ENCODE measurements at regions not wholly inside any gene's neighbourhood (a gene's known extent, or its start where the extent isn't known, plus 50 kb on each side); places are given as distances from the start of the nearest gene placed in this dataset.
"Not testable (repeated sequence)": the region's sequence is repeated elsewhere in the genome, so short reads cannot be mapped to it uniquely, and the experiment has no call there.

- no peak for DNase-seq (ENCODE audit: low read depth in 4 of 6, low spot score in 6 of 6)
- no peaks in the 10 kb centered on the region for H3K27me3 ChIP-seq (ENCODE audit: control insufficient read depth, insufficient read depth, low read length)
- WGBS (ENCODE audit: insufficient coverage) = no CpG with 5 or more reads among the region's 3 CpGs
- H3K36me3 ChIP-seq (ENCODE audit: control insufficient read depth, insufficient read depth, low read length) = no peaks in the 10 kb centered on the region
- H3K4me3 ChIP-seq (ENCODE audit: low read depth, low read length) = no peak overlapping the region
- peaks cover 5% of the 10 kb centered on the region for H3K4me1 ChIP-seq (ENCODE audit: control insufficient read depth, insufficient read depth, low read length)
- peak overlapping the region; percentile 13 for H3K27ac ChIP-seq (ENCODE audit: low read depth, low read length)
- H3K9me3 ChIP-seq (ENCODE audit: control insufficient read depth, insufficient read depth, low read length) = no peaks in the 10 kb centered on the region
These were observed 87.9 kb upstream of the FHL2 start for GRCh38 chr2:105486762-105487141.

DNA sequence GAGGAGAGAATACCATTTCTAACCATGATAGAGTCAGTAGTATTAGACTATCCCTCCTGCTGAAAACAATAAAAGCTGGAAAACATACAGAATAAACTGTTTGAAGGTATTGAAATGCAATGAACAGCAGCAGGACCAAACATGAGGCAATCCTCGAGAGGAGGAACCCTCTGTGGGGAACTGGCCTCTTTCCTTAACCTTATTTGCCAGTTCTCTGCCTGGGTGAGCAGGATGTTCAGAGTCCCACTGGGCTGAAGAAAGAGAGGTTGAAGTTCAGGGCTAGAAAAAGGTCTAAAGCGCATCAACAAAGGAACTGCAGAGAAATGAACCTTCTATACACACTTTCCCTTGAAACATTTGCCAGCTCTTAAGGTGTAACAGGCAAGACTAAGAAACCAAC is 79.8 kb upstream of the FHL2 start:
- no peak overlapping the region for H3K27ac ChIP-seq (ENCODE audit: low read depth, low read length)
- DNase-seq (ENCODE audit: low read depth in 4 of 6, low spot score in 6 of 6) = peak in 1 of 6 donors; percentile 35
- no peaks in the 10 kb centered on the region for H3K4me1 ChIP-seq (ENCODE audit: control insufficient read depth, insufficient read depth, low read length)
- H3K9me3 ChIP-seq (ENCODE audit: control insufficient read depth, insufficient read depth, low read length) = peaks cover 2% of the 10 kb centered on the region
- no peaks in the 10 kb centered on the region for H3K27me3 ChIP-seq (ENCODE audit: control insufficient read depth, insufficient read depth, low read length)
- no peak overlapping the region for H3K4me3 ChIP-seq (ENCODE audit: low read depth, low read length)
- WGBS (ENCODE audit: insufficient coverage) = 14% methylated on average over 1 of the region's 2 CpGs
- H3K36me3 ChIP-seq (ENCODE audit: control insufficient read depth, insufficient read depth, low read length) = no peaks in the 10 kb centered on the region

DNA sequence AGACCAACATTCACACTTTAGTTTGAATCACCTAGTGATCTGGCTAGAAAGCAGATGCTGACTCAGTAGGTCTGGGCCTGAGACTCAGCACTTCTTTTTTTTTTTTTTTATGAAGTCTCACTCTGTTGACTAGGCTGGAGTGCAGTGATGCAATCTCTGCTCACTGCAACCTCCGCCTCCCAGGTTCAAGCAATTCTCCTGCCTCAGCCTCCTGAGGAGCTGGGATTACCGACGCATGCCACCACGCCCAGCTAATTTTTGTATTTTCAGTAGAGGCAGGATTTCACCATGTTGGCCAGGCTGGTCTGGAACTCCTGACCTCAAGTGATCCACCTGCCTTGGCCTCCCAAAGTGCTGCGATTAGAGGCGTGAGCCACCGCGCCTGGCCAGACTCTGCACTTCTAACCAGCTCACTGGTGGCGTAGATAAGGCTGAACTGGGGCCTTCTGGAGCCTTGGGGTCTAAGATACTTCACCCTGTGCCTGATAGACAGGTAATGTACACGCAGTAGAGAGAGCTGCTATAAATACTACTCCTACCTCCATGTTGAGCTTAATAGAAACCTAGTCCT is 78.3 kb upstream of the FHL2 start:
- not testable (repeated sequence) for H3K27ac ChIP-seq (ENCODE audit: low read depth, low read length); DNase-seq (ENCODE audit: low read depth in 4 of 6, low spot score in 6 of 6); H3K4me3 ChIP-seq (ENCODE audit: low read depth, low read length); H3K4me1 ChIP-seq (ENCODE audit: control insufficient read depth, insufficient read depth, low read length); H3K36me3 ChIP-seq (ENCODE audit: control insufficient read depth, insufficient read depth, low read length); H3K9me3 ChIP-seq (ENCODE audit: control insufficient read depth, insufficient read depth, low read length); H3K27me3 ChIP-seq (ENCODE audit: control insufficient read depth, insufficient read depth, low read length)
- WGBS (ENCODE audit: insufficient coverage) = 92% methylated on average over 8 of the region's 10 CpGs

DNA sequence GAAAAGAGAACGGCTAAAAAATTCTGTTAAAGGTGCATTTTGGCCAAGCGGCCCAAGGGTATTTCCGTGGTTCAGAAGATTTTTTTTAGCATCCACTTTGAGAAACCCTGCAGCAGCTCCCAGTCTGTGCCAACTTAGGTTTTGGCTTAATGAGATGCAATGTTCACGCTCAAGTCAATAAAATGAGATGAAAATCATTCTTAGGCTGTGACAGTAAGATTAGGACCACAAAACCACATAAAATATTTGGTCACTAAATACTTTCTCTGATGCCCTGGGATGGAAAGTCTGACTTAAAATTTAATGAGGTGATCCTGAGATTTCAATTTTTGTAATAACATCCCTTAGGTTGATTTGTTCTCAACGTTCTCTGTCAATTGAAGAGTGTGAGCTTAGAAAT is 74.2 kb upstream of the FHL2 start:
- Histone ChIP-seq H3K27me3 (ENCODE audit: control insufficient read depth, insufficient read depth, low read length) (no peaks in the 10 kb centered on the region), H3K4me1 (ENCODE audit: control insufficient read depth, insufficient read depth, low read length) (no peaks in the 10 kb centered on the region), H3K4me3 (ENCODE audit: low read depth, low read length) (no peak overlapping the region), H3K36me3 (ENCODE audit: control insufficient read depth, insufficient read depth, low read length) (no peaks in the 10 kb centered on the region), H3K27ac (ENCODE audit: low read depth, low read length) (no peak overlapping the region), H3K9me3 (ENCODE audit: control insufficient read depth, insufficient read depth, low read length) (no peaks in the 10 kb centered on the region)
- no peak for DNase-seq (ENCODE audit: low read depth in 4 of 6, low spot score in 6 of 6)
- 86% methylated on average over 4 of the region's 5 CpGs for WGBS (ENCODE audit: insufficient coverage)

GRCh38 chr2:105470979-105471378 is 72.1 kb upstream of the FHL2 start:
- Histone ChIP-seq H3K4me3 (ENCODE audit: low read depth, low read length) (no peak overlapping the region), H3K27me3 (ENCODE audit: control insufficient read depth, insufficient read depth, low read length) (no peaks in the 10 kb centered on the region), H3K4me1 (ENCODE audit: control insufficient read depth, insufficient read depth, low read length) (no peaks in the 10 kb centered on the region), H3K27ac (ENCODE audit: low read depth, low read length) (no peak overlapping the region), H3K9me3 (ENCODE audit: control insufficient read depth, insufficient read depth, low read length) (no peaks in the 10 kb centered on the region), H3K36me3 (ENCODE audit: control insufficient read depth, insufficient read depth, low read length) (no peaks in the 10 kb centered on the region)
- WGBS (ENCODE audit: insufficient coverage) = 41% methylated on average over 5 of the region's 5 CpGs
- DNase-seq (ENCODE audit: low read depth in 4 of 6, low spot score in 6 of 6) = peak in 1 of 6 donors; percentile 24

GRCh38 chr2:105469781-105470180 is 70.9 kb upstream of the FHL2 start:
- H3K27me3 ChIP-seq (ENCODE audit: control insufficient read depth, insufficient read depth, low read length) = no peaks in the 10 kb centered on the region
- H3K36me3 ChIP-seq (ENCODE audit: control insufficient read depth, insufficient read depth, low read length) = no peaks in the 10 kb centered on the region
- H3K4me3 ChIP-seq (ENCODE audit: low read depth, low read length) = no peak overlapping the region
- DNase-seq (ENCODE audit: low read depth in 4 of 6, low spot score in 6 of 6) = no peak
- WGBS (ENCODE audit: insufficient coverage) = 94% methylated on average over 8 of the region's 8 CpGs
- H3K27ac ChIP-seq (ENCODE audit: low read depth, low read length) = no peak overlapping the region
- no peaks in the 10 kb centered on the region for H3K9me3 ChIP-seq (ENCODE audit: control insufficient read depth, insufficient read depth, low read length)
- no peaks in the 10 kb centered on the region for H3K4me1 ChIP-seq (ENCODE audit: control insufficient read depth, insufficient read depth, low read length)

DNA sequence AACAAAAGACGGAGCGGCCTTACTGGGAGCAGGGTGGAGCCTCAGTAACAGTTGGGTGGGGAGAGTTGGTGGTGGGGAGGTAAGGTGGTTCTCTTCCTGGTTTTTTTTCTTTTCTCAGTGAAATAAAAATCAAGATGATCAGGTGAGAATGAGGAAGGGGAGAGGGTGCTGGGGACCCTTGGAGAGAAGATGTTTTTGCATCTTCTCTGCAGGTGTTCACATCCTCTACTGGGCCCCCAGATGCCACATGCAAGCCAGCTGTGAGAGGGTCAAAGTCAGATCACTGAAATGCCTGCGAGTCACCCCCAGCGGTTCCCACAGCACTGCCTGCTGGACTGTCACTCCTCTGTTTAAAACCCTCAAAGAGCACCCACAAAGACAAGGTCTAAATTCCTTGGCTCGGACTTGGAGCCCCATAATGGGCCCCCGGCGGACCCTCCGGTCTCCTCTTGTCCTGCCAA is 69.8 kb upstream of the FHL2 start:
- Histone ChIP-seq H3K36me3 (ENCODE audit: control insufficient read depth, insufficient read depth, low read length) (no peaks in the 10 kb centered on the region), H3K27ac (ENCODE audit: low read depth, low read length) (no peak overlapping the region), H3K9me3 (ENCODE audit: control insufficient read depth, insufficient read depth, low read length) (no peaks in the 10 kb centered on the region), H3K4me1 (ENCODE audit: control insufficient read depth, insufficient read depth, low read length) (no peaks in the 10 kb centered on the region), H3K27me3 (ENCODE audit: control insufficient read depth, insufficient read depth, low read length) (no peaks in the 10 kb centered on the region), H3K4me3 (ENCODE audit: low read depth, low read length) (no peak overlapping the region)
- DNase-seq (ENCODE audit: low read depth in 4 of 6, low spot score in 6 of 6) = no peak
- 60% methylated on average over 5 of the region's 8 CpGs for WGBS (ENCODE audit: insufficient coverage)

DNA sequence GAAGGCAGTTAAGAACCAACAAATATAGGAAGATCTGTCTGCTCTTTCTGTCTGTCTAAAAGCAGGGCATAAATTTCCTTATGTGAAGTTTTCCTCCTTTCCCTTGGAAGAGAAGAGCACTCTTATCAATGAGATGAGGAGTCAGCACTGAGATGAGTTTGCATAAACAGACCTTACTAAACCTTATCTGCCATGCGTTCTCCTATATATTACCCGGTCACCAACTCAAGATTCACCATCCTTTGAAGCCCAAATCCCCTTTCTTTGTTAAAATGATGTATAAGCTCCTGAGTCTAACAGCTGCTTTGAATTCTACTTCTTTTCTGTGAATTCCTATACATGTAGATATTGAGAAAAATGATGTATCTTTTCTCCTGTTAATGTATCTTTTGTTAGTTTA is 65.5 kb upstream of the FHL2 start:
- H3K4me3 ChIP-seq (ENCODE audit: low read depth, low read length) = no peak overlapping the region
- WGBS (ENCODE audit: insufficient coverage) = no CpG with 5 or more reads among the region's 2 CpGs
- no peak for DNase-seq (ENCODE audit: low read depth in 4 of 6, low spot score in 6 of 6)
- H3K27me3 ChIP-seq (ENCODE audit: control insufficient read depth, insufficient read depth, low read length) = no peaks in the 10 kb centered on the region
- H3K9me3 ChIP-seq (ENCODE audit: control insufficient read depth, insufficient read depth, low read length) = no peaks in the 10 kb centered on the region
- no peaks in the 10 kb centered on the region for H3K4me1 ChIP-seq (ENCODE audit: control insufficient read depth, insufficient read depth, low read length)
- no peaks in the 10 kb centered on the region for H3K36me3 ChIP-seq (ENCODE audit: control insufficient read depth, insufficient read depth, low read length)
- no peak overlapping the region for H3K27ac ChIP-seq (ENCODE audit: low read depth, low read length)

DNA sequence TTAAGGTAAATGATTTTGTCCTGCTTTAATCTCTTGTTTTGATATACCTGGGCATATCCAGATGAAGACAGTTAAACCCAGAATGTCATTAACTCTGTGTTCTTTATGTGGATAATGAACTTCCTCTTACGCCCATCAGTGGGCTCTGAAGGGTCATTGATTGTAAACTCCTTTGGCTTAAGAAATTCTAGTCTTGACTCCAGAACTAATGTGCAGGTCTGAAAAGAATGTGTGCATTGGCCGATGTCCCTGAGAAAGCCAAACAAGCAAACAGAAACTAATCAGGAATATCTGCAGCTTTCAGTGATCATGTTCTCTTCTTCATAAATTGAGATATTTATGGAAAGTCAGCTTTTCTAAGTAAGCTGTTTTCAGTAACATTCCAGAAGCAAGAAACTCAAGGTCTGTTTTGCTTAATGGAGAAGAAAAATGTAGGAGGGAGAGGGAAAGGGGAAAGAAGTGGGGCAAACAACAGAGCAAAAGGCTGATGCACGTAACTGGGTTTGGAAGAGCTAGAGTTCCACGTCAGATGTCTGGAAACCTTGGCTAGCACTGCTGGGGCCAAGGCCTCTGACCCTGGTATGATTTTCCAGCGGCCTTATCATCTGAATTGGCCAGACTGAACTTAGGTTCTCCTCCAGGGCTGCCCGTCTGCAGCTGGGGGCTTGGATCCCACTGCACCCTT is 61.3 kb upstream of the FHL2 start:
- Histone ChIP-seq H3K27me3 (ENCODE audit: control insufficient read depth, insufficient read depth, low read length) (no peaks in the 10 kb centered on the region), H3K4me3 (ENCODE audit: low read depth, low read length) (no peak overlapping the region), H3K27ac (ENCODE audit: low read depth, low read length) (no peak overlapping the region), H3K36me3 (ENCODE audit: control insufficient read depth, insufficient read depth, low read length) (no peaks in the 10 kb centered on the region), H3K9me3 (ENCODE audit: control insufficient read depth, insufficient read depth, low read length) (no peaks in the 10 kb centered on the region), H3K4me1 (ENCODE audit: control insufficient read depth, insufficient read depth, low read length) (no peaks in the 10 kb centered on the region)
- no peak for DNase-seq (ENCODE audit: low read depth in 4 of 6, low spot score in 6 of 6)
- 68% methylated on average over 5 of the region's 6 CpGs for WGBS (ENCODE audit: insufficient coverage)

DNA sequence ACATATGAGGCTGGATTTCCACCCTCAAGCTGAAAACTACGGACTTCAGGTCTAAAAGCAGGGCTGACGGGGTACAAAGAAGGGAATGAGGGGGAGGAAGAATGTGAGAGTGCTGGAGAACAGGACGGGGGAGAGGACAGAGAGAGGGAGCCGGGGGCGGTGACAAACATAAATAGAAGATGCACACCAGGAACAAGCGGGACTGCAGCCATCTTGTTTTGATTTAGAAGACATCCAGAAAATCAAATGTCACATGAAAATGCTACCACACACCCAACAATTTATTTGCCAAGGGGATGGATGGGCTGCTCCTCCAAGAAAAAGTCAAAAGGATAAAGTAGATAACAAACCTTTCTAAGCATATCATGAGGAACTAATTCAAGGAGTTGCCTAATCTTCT is 59.2 kb upstream of the FHL2 start:
- Histone ChIP-seq H3K9me3 (ENCODE audit: control insufficient read depth, insufficient read depth, low read length) (no peaks in the 10 kb centered on the region), H3K4me1 (ENCODE audit: control insufficient read depth, insufficient read depth, low read length) (no peaks in the 10 kb centered on the region), H3K27ac (ENCODE audit: low read depth, low read length) (no peak overlapping the region), H3K36me3 (ENCODE audit: control insufficient read depth, insufficient read depth, low read length) (no peaks in the 10 kb centered on the region), H3K4me3 (ENCODE audit: low read depth, low read length) (no peak overlapping the region), H3K27me3 (ENCODE audit: control insufficient read depth, insufficient read depth, low read length) (no peaks in the 10 kb centered on the region)
- WGBS (ENCODE audit: insufficient coverage) = 88% methylated on average over 5 of the region's 6 CpGs
- no peak for DNase-seq (ENCODE audit: low read depth in 4 of 6, low spot score in 6 of 6)

Data from spinal cord (tissue), 9 donors.